Stimulated activated CD8-positive, alpha-beta memory T cell treated with anti-CD3 and anti-CD28 coated beads, Interleukin-15, amount 100 ng/mL, for 48 hours (primary cell): ENCODE measurements at regions not wholly inside any gene's neighbourhood (a gene's known extent, or its start where the extent isn't known, plus 50 kb on each side); places are given as distances from the start of the nearest gene placed in this dataset.

Experiments used
- DNase-seq, 2 donors: peaks; one replicate each; pipeline ENCODE4 v3.0.0-alpha.2; 2020; ENCODE audit warnings: low read depth in 2 of 2

GRCh38 chr2:219769090-219769910 lies 141.9 kb downstream of the SLC4A3 start:
- no peak for DNase-seq

GRCh38 chr2:219772103-219772635 lies 144.7 kb downstream of the SLC4A3 start:
- DNase-seq, result no peak

- no peak for DNase-seq
Measured at GRCh38 chr2:219772697-219773096, 145.3 kb downstream of the SLC4A3 start.

GRCh38 chr2:219775506-219775905 lies 148.1 kb downstream of the SLC4A3 start:
- DNase-seq, result no peak

- DNase-seq, result no peak
Measured at GRCh38 chr2:219777388-219777787, 150.0 kb downstream of the SLC4A3 start.

- no peak for DNase-seq
Measured at GRCh38 chr2:219778189-219778588, 150.8 kb downstream of the SLC4A3 start.

GRCh38 chr2:219782737-219783348 lies 155.4 kb downstream of the SLC4A3 start:
- DNase-seq, result no peak

GRCh38 chr2:219783359-219783975 lies 156.0 kb downstream of the SLC4A3 start:
- DNase-seq, result no peak

- DNase-seq, result no peak
Measured at GRCh38 chr2:219784178-219784577, 156.7 kb downstream of the SLC4A3 start.

- no peak for DNase-seq
Measured at GRCh38 chr2:219789476-219789875, 162.0 kb downstream of the SLC4A3 start.

- no peak for DNase-seq
Measured at GRCh38 chr2:219792446-219792845, 165.0 kb downstream of the SLC4A3 start.

- no peak for DNase-seq
Measured at GRCh38 chr2:219798430-219798829, 171.0 kb downstream of the SLC4A3 start.

- DNase-seq, result no peak
Measured at GRCh38 chr2:219803294-219803693, 175.9 kb downstream of the SLC4A3 start.

- DNase-seq, result no peak
Measured at GRCh38 chr2:219810895-219811294, 183.5 kb downstream of the SLC4A3 start.

- no peak for DNase-seq
Measured at GRCh38 chr2:219812672-219813071, 185.2 kb downstream of the SLC4A3 start.

- no peak for DNase-seq
Measured at GRCh38 chr2:219820767-219821166, 193.3 kb downstream of the SLC4A3 start.

- no peak for DNase-seq
Measured at GRCh38 chr2:219823574-219823973, 196.1 kb downstream of the SLC4A3 start.

GRCh38 chr2:219824996-219825395 lies 197.6 kb downstream of the SLC4A3 start:
- no peak for DNase-seq

- no peak for DNase-seq
Measured at GRCh38 chr2:219828127-219828526, 200.7 kb downstream of the SLC4A3 start.

- DNase-seq, result no peak
Measured at GRCh38 chr2:219829667-219830352, 202.4 kb downstream of the SLC4A3 start.

- DNase-seq, result no peak
Measured at GRCh38 chr2:219830353-219830738, 202.9 kb downstream of the SLC4A3 start.

GRCh38 chr2:219831957-219832356 lies 204.5 kb downstream of the SLC4A3 start:
- DNase-seq, result no peak
